Breast epithelium (tissue), 3 donors: ENCODE measurements at regions not wholly inside any gene's neighbourhood (a gene's known extent, or its start where the extent isn't known, plus 50 kb on each side); places are given as distances from the start of the nearest gene placed in this dataset.

Experiments
- POLR2A ChIP-seq: fragments of 450-650 bp; IDR thresholded peaks from one replicate; pipeline ENCODE4 v1.6.1; 2016; ENCODE audit warnings: antibody characterized with exemption, mild to moderate bottlenecking, moderate library complexity
- TF ChIP-seq, protein P1 (sequence below), 3 donors: fragments of 450-650 bp; IDR thresholded peaks; one replicate each; pipeline ENCODE4 v1.5.1; 2016 to 2017; ENCODE audit warnings: antibody characterized with exemption in 3 of 3, mild to moderate bottlenecking in 3 of 3, moderate library complexity in 3 of 3

- TF ChIP-seq POLR2A = no peak
- TF ChIP-seq, protein P1, sequence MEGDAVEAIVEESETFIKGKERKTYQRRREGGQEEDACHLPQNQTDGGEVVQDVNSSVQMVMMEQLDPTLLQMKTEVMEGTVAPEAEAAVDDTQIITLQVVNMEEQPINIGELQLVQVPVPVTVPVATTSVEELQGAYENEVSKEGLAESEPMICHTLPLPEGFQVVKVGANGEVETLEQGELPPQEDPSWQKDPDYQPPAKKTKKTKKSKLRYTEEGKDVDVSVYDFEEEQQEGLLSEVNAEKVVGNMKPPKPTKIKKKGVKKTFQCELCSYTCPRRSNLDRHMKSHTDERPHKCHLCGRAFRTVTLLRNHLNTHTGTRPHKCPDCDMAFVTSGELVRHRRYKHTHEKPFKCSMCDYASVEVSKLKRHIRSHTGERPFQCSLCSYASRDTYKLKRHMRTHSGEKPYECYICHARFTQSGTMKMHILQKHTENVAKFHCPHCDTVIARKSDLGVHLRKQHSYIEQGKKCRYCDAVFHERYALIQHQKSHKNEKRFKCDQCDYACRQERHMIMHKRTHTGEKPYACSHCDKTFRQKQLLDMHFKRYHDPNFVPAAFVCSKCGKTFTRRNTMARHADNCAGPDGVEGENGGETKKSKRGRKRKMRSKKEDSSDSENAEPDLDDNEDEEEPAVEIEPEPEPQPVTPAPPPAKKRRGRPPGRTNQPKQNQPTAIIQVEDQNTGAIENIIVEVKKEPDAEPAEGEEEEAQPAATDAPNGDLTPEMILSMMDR (IDR thresholded peaks at IDR 0.05) = no peak
These were observed 113.1 kb upstream of the GDF10 start for GRCh38 chr10:47186941-47187340.
